Occipital lobe (tissue), 1 donor: ENCODE measurements at regions not wholly inside any gene's neighbourhood (a gene's known extent, or its start where the extent isn't known, plus 50 kb on each side); places are given as distances from the start of the nearest gene placed in this dataset.
"Not testable (repeated sequence)": the region's sequence is repeated elsewhere in the genome, so short reads cannot be mapped to it uniquely, and the experiment has no call there.

ENCODE experiments used
- DNase-seq: peaks from one replicate; lab custom pipeline; 2025; lab: John Stamatoyannopoulos, UW

- DNase-seq, result no peak
These were observed 338.5 kb downstream of the CETN3 start for GRCh38 chr5:90071066-90071465.

GRCh38 chr5:90066920-90067319, 342.6 kb downstream of the CETN3 start:
- no peak for DNase-seq

GRCh38 chr5:90056911-90057705, 352.4 kb downstream of the CETN3 start:
- DNase-seq, result no peak

GRCh38 chr5:90055831-90056328, 353.7 kb downstream of the CETN3 start:
- DNase-seq, result no peak

GRCh38 chr5:90054612-90055011, 354.9 kb downstream of the CETN3 start:
- DNase-seq, result no peak

GRCh38 chr5:90051756-90052155, 357.8 kb downstream of the CETN3 start:
- DNase-seq, result no peak

GRCh38 chr5:90050103-90050502, 359.5 kb downstream of the CETN3 start:
- peak; percentile 10 for DNase-seq

- DNase-seq, result no peak
These were observed 362.4 kb downstream of the CETN3 start for GRCh38 chr5:90047113-90047512.

GRCh38 chr5:90040082-90040481, 369.5 kb downstream of the CETN3 start:
- DNase-seq, result not testable (repeated sequence)

- no peak for DNase-seq
These were observed 371.9 kb downstream of the CETN3 start for GRCh38 chr5:90037646-90038045.

GRCh38 chr5:90022711-90023053, 386.9 kb downstream of the CETN3 start:
- DNase-seq, result no peak

GRCh38 chr5:90022002-90022710, 387.4 kb downstream of the CETN3 start:
- DNase-seq, result no peak

- no peak for DNase-seq
These were observed 388.7 kb downstream of the CETN3 start for GRCh38 chr5:90020575-90021538.

- DNase-seq, result no peak
These were observed 392.3 kb downstream of the CETN3 start for GRCh38 chr5:90017239-90017638.

GRCh38 chr5:90015584-90016018, 394.0 kb downstream of the CETN3 start:
- DNase-seq, result no peak

GRCh38 chr5:90014420-90014819, 395.1 kb downstream of the CETN3 start:
- DNase-seq, result no peak

- no peak for DNase-seq
These were observed 409.2 kb downstream of the CETN3 start for GRCh38 chr5:90000351-90000750.

- DNase-seq, result no peak
These were observed 410.8 kb downstream of the CETN3 start for GRCh38 chr5:89998519-89999305.

GRCh38 chr5:89996890-89997289, 412.7 kb downstream of the CETN3 start:
- DNase-seq, result no peak

- no peak for DNase-seq
These were observed 413.2 kb downstream of the CETN3 start for GRCh38 chr5:89996335-89996734.

GRCh38 chr5:89994266-89994665, 415.3 kb downstream of the CETN3 start:
- DNase-seq, result no peak
